Cardiac fibroblast (primary cell): ENCODE measurements at regions not wholly inside any gene's neighbourhood (a gene's known extent, or its start where the extent isn't known, plus 50 kb on each side); places are given as distances from the start of the nearest gene placed in this dataset.
A peak's percentile ranks its signal among the peaks of the same experiment; 100 is the strongest.

Experiments
- DNase-seq, 2 donors: peaks; one replicate each; pipeline versions ENCODE4 v3.0.0 to v3.0.0-alpha.2; 2010; ENCODE audit warnings: low read depth in 2 of 2
- H3K4me3 ChIP-seq, 2 donors: replicated peaks in 1 of 2; 1 replicate in 1 of 2; 2 replicates in 1 of 2; pipeline ENCODE4 v1.5.1; 2011; ENCODE audit warnings: low read depth in 2 of 2, low read length in 2 of 2, mild to moderate bottlenecking in 2 of 2, moderate library complexity in 1 of 2
- CTCF ChIP-seq: IDR thresholded peaks from one replicate; pipeline ENCODE4 v1.5.1; 2011; ENCODE audit warnings: low read depth, mild to moderate bottlenecking, low read length, inconsistent platforms

DNA sequence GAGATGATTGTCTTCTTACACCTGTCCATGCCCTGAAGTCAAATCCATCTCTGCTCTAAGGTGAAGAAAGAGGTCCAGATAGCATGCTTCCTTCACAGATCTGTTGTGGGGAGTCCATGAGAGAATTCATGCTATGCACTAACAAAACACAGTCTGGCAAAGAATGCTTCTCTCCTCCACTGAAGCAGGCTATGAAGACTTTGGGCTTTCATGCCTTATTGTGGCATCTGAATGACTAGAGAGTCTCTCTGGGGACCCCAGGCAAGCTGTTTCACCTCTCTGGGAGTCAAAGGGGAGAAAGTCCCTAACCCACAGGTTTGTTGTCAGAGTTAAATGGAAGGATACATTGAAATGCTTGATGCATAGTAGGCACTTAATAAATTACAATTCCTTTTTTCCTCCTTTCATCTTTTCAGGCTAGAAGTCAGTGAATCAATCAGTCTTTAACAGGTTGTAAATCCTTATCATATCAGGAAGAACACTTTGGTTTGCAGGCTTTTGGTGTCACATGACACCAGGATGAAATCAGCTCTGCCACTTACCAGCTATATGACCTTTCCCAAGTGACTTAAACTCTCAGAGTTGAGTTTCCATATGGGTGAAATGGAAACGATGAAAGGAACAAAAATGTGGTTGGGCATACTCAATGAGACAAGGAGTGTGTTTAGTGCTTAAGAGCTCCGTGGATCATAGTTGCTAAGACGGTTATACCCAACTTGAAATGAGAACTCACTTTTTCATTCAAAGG lies 200.1 kb upstream of the DAB1 start:
- TF ChIP-seq CTCF, result no peak
- H3K4me3 ChIP-seq, result no peak overlapping the region
- no peak for DNase-seq

GRCh38 chr1:57623039-57623790 lies 199.4 kb upstream of the DAB1 start:
- DNase-seq, result peak; percentile 42
- H3K4me3 ChIP-seq, result no peak overlapping the region
- TF ChIP-seq CTCF, result no peak

- no peak overlapping the region for H3K4me3 ChIP-seq
- no peak for DNase-seq
- TF ChIP-seq CTCF, result no peak
Measured at GRCh38 chr1:57621776-57622175, 197.9 kb upstream of the DAB1 start.

GRCh38 chr1:57620605-57621004 lies 196.7 kb upstream of the DAB1 start:
- no peak for TF ChIP-seq CTCF
- no peak overlapping the region for H3K4me3 ChIP-seq
- DNase-seq, result no peak

DNA sequence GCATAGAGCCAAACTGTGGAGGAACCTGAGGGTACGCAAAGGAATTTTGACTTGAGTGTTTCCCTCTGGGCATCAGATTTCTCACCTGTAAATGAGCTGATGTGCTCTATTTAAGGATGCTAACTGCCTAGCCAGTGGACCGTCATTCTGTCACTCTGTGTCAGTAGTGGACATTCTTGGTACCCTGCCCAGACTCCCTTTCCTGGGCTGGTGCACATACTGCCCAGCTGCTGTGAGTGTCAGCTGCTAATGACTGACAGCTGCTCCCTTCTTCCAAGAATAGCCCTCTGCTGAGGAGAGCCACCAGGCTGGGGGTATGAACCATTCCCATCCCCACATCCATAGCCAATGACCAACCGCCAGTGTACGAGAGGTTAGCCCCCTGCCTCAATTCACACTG lies 193.1 kb upstream of the DAB1 start:
- no peak overlapping the region for H3K4me3 ChIP-seq
- no peak for TF ChIP-seq CTCF
- no peak for DNase-seq

GRCh38 chr1:57615956-57616355 lies 192.1 kb upstream of the DAB1 start:
- TF ChIP-seq CTCF, result no peak
- peak; percentile 4 to 6 for DNase-seq
- H3K4me3 ChIP-seq, result no peak overlapping the region

DNA sequence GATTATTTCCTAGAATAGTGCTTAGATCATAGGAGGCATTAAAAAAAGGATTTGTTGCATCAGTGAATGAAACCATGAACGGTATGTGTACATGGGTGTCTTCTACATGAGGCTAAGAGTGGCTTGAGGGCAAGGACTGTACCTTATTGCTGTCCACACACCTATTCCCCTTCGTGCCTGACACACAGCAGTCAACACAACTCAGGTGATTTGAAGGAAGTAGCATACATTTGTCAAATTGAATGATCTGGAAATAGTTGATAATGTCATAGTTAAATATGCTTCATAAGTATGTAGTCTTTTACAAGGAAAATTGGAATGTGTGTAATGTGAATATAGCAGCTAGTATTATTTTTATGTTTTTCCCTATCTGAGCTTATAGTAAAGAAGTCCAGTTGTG lies 189.0 kb upstream of the DAB1 start:
- H3K4me3 ChIP-seq, result no peak overlapping the region
- no peak for DNase-seq
- no peak for TF ChIP-seq CTCF
